Trophoblast cell (in vitro differentiated cells and primary cell): ENCODE measurements at regions not wholly inside any gene's neighbourhood (a gene's known extent, or its start where the extent isn't known, plus 50 kb on each side); places are given as distances from the start of the nearest gene placed in this dataset.
A peak's percentile ranks its signal among the peaks of the same experiment; 100 is the strongest.
"Not testable (repeated sequence)": the region's sequence is repeated elsewhere in the genome, so short reads cannot be mapped to it uniquely, and the experiment has no call there.

Source experiments
- DNase-seq, 2 donors: peaks; one replicate each; pipeline ENCODE4 v3.0.0-alpha.2; 2016
- H2AFZ ChIP-seq: 2 replicates; pipeline ENCODE4 v1.6.1; 2013; ENCODE audit warnings: low read length, moderate library complexity, mild to moderate bottlenecking; ENCODE audit not compliant: insufficient read depth, poor library complexity
- H2AK5ac ChIP-seq: 2 replicates; pipeline ENCODE4 v1.6.1; 2013; ENCODE audit warnings: mild to moderate bottlenecking, low read length
- H2BK120ac ChIP-seq: 2 replicates; pipeline ENCODE4 v1.6.1; 2013; ENCODE audit warnings: low read length, mild to moderate bottlenecking, moderate library complexity; ENCODE audit not compliant: insufficient read depth, poor library complexity
- H2BK12ac ChIP-seq: 2 replicates; pipeline ENCODE4 v1.6.1; 2013; ENCODE audit warnings: mild to moderate bottlenecking, low read length, moderate library complexity
- H2BK5ac ChIP-seq: 2 replicates; pipeline ENCODE4 v1.6.1; 2013; ENCODE audit warnings: low read length, low read depth, moderate library complexity, mild to moderate bottlenecking; ENCODE audit not compliant: poor library complexity
- H3K14ac ChIP-seq: 2 replicates; pipeline ENCODE4 v1.6.1; 2013; ENCODE audit warnings: mild to moderate bottlenecking, low read length
- H3K18ac ChIP-seq: 2 replicates; pipeline ENCODE4 v1.6.1; 2013; ENCODE audit warnings: mild to moderate bottlenecking, low read length
- H3K23ac ChIP-seq: 2 replicates; pipeline ENCODE4 v1.6.1; 2013; ENCODE audit warnings: low read length
- H3K27ac ChIP-seq: 2 replicates; pipeline ENCODE4 v1.5.1; 2013; ENCODE audit warnings: low read depth, mild to moderate bottlenecking, inconsistent platforms, low read length, moderate library complexity
- H3K27me3 ChIP-seq: 2 replicates; pipeline ENCODE4 v1.6.1; 2013; ENCODE audit warnings: inconsistent platforms, mild to moderate bottlenecking, low read length, moderate library complexity; ENCODE audit not compliant: insufficient read depth
- H3K36me3 ChIP-seq, 2 experiments: 1 replicate in 1 of 2; 2 replicates in 1 of 2; pipeline ENCODE4 v1.6.1; 2013; ENCODE audit warnings: low read length in 2 of 2, mild to moderate bottlenecking in 2 of 2, moderate library complexity in 1 of 2; ENCODE audit not compliant: insufficient read depth in 2 of 2, control insufficient read depth in 1 of 2
- H3K4ac ChIP-seq: 2 replicates; pipeline ENCODE4 v1.6.1; 2013; ENCODE audit warnings: low read depth, mild to moderate bottlenecking, low read length, moderate library complexity
- H3K4me1 ChIP-seq, 2 experiments: 1 replicate in 1 of 2; 2 replicates in 1 of 2; pipeline ENCODE4 v1.6.1; 2013; ENCODE audit warnings: low read length in 2 of 2, mild to moderate bottlenecking in 2 of 2, moderate library complexity in 1 of 2; ENCODE audit not compliant: insufficient read depth in 2 of 2, control insufficient read depth in 1 of 2
- H3K4me2 ChIP-seq: 2 replicates; pipeline ENCODE4 v1.6.1; 2013; ENCODE audit warnings: inconsistent platforms, mild to moderate bottlenecking, low read length, moderate library complexity
- H3K4me3 ChIP-seq: 2 replicates; pipeline ENCODE4 v1.5.1; 2013; ENCODE audit warnings: mild to moderate bottlenecking, low read depth, low read length, inconsistent platforms
- H3K79me1 ChIP-seq: one replicate; pipeline ENCODE4 v1.6.1; 2013; ENCODE audit warnings: low read length
- H3K79me2 ChIP-seq: 2 replicates; pipeline ENCODE4 v1.6.1; 2013; ENCODE audit warnings: low read length, mild to moderate bottlenecking; ENCODE audit not compliant: control insufficient read depth, insufficient read depth, poor library complexity
- H3K9ac ChIP-seq: 2 replicates; pipeline ENCODE4 v1.6.1; 2013; ENCODE audit warnings: mild to moderate bottlenecking, low read length
- H3K9me3 ChIP-seq: 2 replicates; pipeline ENCODE4 v1.6.1; 2013; ENCODE audit warnings: low read depth, mild to moderate bottlenecking, control low read depth, inconsistent platforms, low read length; ENCODE audit not compliant: insufficient read depth
- H4K12ac ChIP-seq: 2 replicates; pipeline ENCODE4 v1.6.1; 2013; ENCODE audit warnings: low read depth, mild to moderate bottlenecking, low read length, moderate library complexity
- H4K8ac ChIP-seq: 2 replicates; pipeline ENCODE4 v1.6.1; 2013; ENCODE audit warnings: low read depth, mild to moderate bottlenecking, low read length, moderate library complexity
- H4K91ac ChIP-seq: one replicate; pipeline ENCODE4 v1.6.1; 2013; ENCODE audit warnings: low read depth, mild to moderate bottlenecking, low read length, moderate library complexity
- WGBS: extraction: QIAGEN DNeasy Blood & Tissue Kit; methylation state at CpG from one replicate; pipeline ENCODE4 v1.1.7; 2013; ENCODE audit warnings: missing lambda C conversion rate; ENCODE audit not compliant: insufficient read length, insufficient coverage; ENCODE audit errors: extremely low coverage; 5-methylcytosine and 5-hydroxymethylcytosine counted together

GRCh38 chr7:76912011-76912814, 119.9 kb downstream of the SPDYE17 start:
- not testable (repeated sequence) for H2BK120ac ChIP-seq, H3K9me3 ChIP-seq, H3K79me1 ChIP-seq, H3K18ac ChIP-seq, H3K9ac ChIP-seq, H3K4ac ChIP-seq, H4K12ac ChIP-seq, H2AFZ ChIP-seq, H3K4me3 ChIP-seq, H3K23ac ChIP-seq, H3K4me1 ChIP-seq, H3K14ac ChIP-seq, H4K8ac ChIP-seq, H2AK5ac ChIP-seq, H3K27me3 ChIP-seq, H3K36me3 ChIP-seq, H3K79me2 ChIP-seq
- Histone ChIP-seq H3K27ac (peak overlapping the region; percentile 76), H4K91ac (peak overlapping the region; percentile 89), H2BK12ac (peak overlapping the region; percentile 87), H2BK5ac (peak overlapping the region; percentile 88), H3K4me2 (peak overlapping the region; percentile 25)
- WGBS, result no CpG with 5 or more reads among the region's 4 CpGs
- DNase-seq, result peak in 1 of 2 donors; percentile 27

- H3K4me1 ChIP-seq, H3K4me2 ChIP-seq, H3K4me3 ChIP-seq, H4K91ac ChIP-seq, H3K79me2 ChIP-seq, H2BK12ac ChIP-seq, H3K36me3 ChIP-seq, H2BK120ac ChIP-seq, H3K27ac ChIP-seq, H4K8ac ChIP-seq, H3K27me3 ChIP-seq, H3K9me3 ChIP-seq, H3K4ac ChIP-seq, H3K14ac ChIP-seq, H4K12ac ChIP-seq, DNase-seq, H3K9ac ChIP-seq, H2AK5ac ChIP-seq, H3K18ac ChIP-seq, H3K79me1 ChIP-seq, H3K23ac ChIP-seq, H2AFZ ChIP-seq, H2BK5ac ChIP-seq: not testable (repeated sequence)
- WGBS, result no CpG with 5 or more reads among the region's 1 CpG
These were observed 127.5 kb downstream of the SPDYE17 start for GRCh38 chr7:76904688-76905087.

GRCh38 chr7:76901944-76902710, 130.0 kb downstream of the SPDYE17 start:
- not testable (repeated sequence) for H3K27ac ChIP-seq, DNase-seq, H2AFZ ChIP-seq, H3K79me2 ChIP-seq, H3K36me3 ChIP-seq, H3K4me2 ChIP-seq, H4K91ac ChIP-seq, H3K14ac ChIP-seq, H3K18ac ChIP-seq, H4K8ac ChIP-seq, H3K4me1 ChIP-seq, H2BK5ac ChIP-seq, H3K23ac ChIP-seq, H3K4me3 ChIP-seq, H3K27me3 ChIP-seq, H3K79me1 ChIP-seq, H4K12ac ChIP-seq, H3K9me3 ChIP-seq, H2AK5ac ChIP-seq, H2BK12ac ChIP-seq, H3K4ac ChIP-seq, H2BK120ac ChIP-seq, H3K9ac ChIP-seq
- no CpG with 5 or more reads among the region's 6 CpGs for WGBS

DNA sequence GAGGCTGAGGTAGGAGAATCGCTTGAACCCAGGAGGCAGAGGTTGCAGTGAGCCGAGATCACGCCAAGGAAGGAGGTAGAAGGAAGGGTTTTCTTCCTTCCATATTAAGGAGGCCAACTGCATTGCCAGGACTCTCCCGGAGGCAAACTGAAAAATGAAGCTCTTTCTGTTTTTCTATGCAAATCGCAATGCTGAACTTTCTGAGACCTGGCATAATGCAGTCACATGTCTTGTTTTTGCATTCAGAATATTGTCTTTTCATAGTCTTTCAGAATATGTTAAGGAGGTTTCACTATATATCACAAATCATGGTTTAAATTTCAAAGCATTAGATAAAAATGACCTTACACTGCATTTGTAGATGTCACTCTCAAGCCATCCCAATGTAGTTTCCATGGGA, 133.4 kb downstream of the SPDYE17 start:
- not testable (repeated sequence) for H3K4me2 ChIP-seq, H3K18ac ChIP-seq, H4K8ac ChIP-seq, H4K12ac ChIP-seq, H3K4me3 ChIP-seq, H3K14ac ChIP-seq, H3K27me3 ChIP-seq, H3K79me2 ChIP-seq, H3K23ac ChIP-seq, H3K27ac ChIP-seq, H3K4ac ChIP-seq, H2BK12ac ChIP-seq, H4K91ac ChIP-seq, H3K79me1 ChIP-seq, DNase-seq, H2BK5ac ChIP-seq, H3K9ac ChIP-seq, H3K36me3 ChIP-seq, H3K9me3 ChIP-seq, H2AFZ ChIP-seq, H2AK5ac ChIP-seq, H3K4me1 ChIP-seq, H2BK120ac ChIP-seq
- no CpG with 5 or more reads among the region's 5 CpGs for WGBS
